Neural progenitor cell (in vitro differentiated cells): ENCODE measurements at regions not wholly inside any gene's neighbourhood (a gene's known extent, or its start where the extent isn't known, plus 50 kb on each side); places are given as distances from the start of the nearest gene placed in this dataset.

Source experiments
- DNase-seq: peaks from one replicate; pipeline ENCODE4 v3.0.0-alpha.2; 2016; ENCODE audit warnings: low spot score
- H2AFZ ChIP-seq: fragments of 200-600 bp; sonication (generic); replicated peaks from 2 replicates; pipeline ENCODE4 v1.6.1; 2016; ENCODE audit warnings: antibody characterized with exemption
- H3F3A ChIP-seq: fragments of 200-600 bp; sonication (generic); 2 replicates; pipeline ENCODE4 v1.6.1; 2016; ENCODE audit warnings: antibody characterized with exemption, low read depth
- H3K27ac ChIP-seq: fragments of 200-600 bp; sonication (generic); 2 replicates; pipeline ENCODE4 v1.5.1; 2016; ENCODE audit warnings: mild to moderate bottlenecking
- H3K27me3 ChIP-seq: fragments of 200-600 bp; sonication (generic); 2 replicates; pipeline ENCODE4 v1.6.1; 2016; ENCODE audit warnings: mild to moderate bottlenecking, moderate library complexity
- H3K36me3 ChIP-seq: fragments of 200-600 bp; sonication (generic); 2 replicates; pipeline ENCODE4 v1.5.1; 2016
- H3K4me1 ChIP-seq: fragments of 200-600 bp; sonication (generic); 2 replicates; pipeline ENCODE4 v1.6.1; 2016; ENCODE audit warnings: mixed run types
- H3K4me2 ChIP-seq: fragments of 200-600 bp; sonication (generic); 2 replicates; pipeline ENCODE4 v1.6.1; 2016
- H3K4me3 ChIP-seq: fragments of 200-600 bp; sonication (generic); 2 replicates; pipeline ENCODE4 v1.5.1; 2016
- H3K79me2 ChIP-seq: fragments of 200-600 bp; sonication (generic); 2 replicates; pipeline ENCODE4 v1.6.1; 2016; ENCODE audit warnings: low read depth
- H3K9ac ChIP-seq: fragments of 200-600 bp; sonication (generic); 2 replicates; pipeline ENCODE4 v1.6.1; 2016
- H3K9me3 ChIP-seq: fragments of 200-600 bp; sonication (generic); 2 replicates; pipeline ENCODE4 v1.5.1; 2016; ENCODE audit warnings: low read depth
- H4K20me1 ChIP-seq: fragments of 200-600 bp; sonication (generic); 2 replicates; pipeline ENCODE4 v1.6.1; 2016; ENCODE audit warnings: low read depth
- H3K27ac Mint-ChIP-seq: 3 replicates; pipeline ENCODE4 v1.8.0; 2021; ENCODE audit warnings: mixed read lengths
- H3K27me3 Mint-ChIP-seq: 2 replicates; pipeline ENCODE4 v1.8.0; 2022; ENCODE audit warnings: low read depth, mild to moderate bottlenecking, inconsistent platforms, moderate library complexity, mixed read lengths; ENCODE audit not compliant: insufficient read depth
- H3K36me3 Mint-ChIP-seq: 3 replicates; pipeline ENCODE4 v1.8.0; 2021; ENCODE audit warnings: mixed read lengths
- H3K4me1 Mint-ChIP-seq: 3 replicates; pipeline ENCODE4 v1.8.0; 2021; ENCODE audit warnings: mixed read lengths
- H3K4me3 Mint-ChIP-seq: 3 replicates; pipeline ENCODE4 v1.8.0; 2021; ENCODE audit warnings: mild to moderate bottlenecking, moderate library complexity, mixed read lengths
- H3K9me3 Mint-ChIP-seq: 3 replicates; pipeline ENCODE4 v1.8.0; 2020; ENCODE audit warnings: mixed read lengths
- CTCF ChIP-seq: fragments of 200-600 bp; sonication (generic); IDR thresholded peaks from 2 replicates; pipeline ENCODE4 v1.5.1; 2017; ENCODE audit warnings: antibody characterized with exemption, mild to moderate bottlenecking
- EZH2 ChIP-seq: fragments of 200-600 bp; sonication (generic); IDR thresholded peaks from 2 replicates; pipeline ENCODE4 v1.6.1; 2017; ENCODE audit warnings: antibody characterized with exemption, mild to moderate bottlenecking, moderate library complexity
- EZH2phosphoT487 ChIP-seq: fragments of 200-600 bp; sonication (generic); IDR thresholded peaks from 2 replicates; pipeline ENCODE4 v1.6.1; 2017; ENCODE audit warnings: antibody characterized with exemption

DNA sequence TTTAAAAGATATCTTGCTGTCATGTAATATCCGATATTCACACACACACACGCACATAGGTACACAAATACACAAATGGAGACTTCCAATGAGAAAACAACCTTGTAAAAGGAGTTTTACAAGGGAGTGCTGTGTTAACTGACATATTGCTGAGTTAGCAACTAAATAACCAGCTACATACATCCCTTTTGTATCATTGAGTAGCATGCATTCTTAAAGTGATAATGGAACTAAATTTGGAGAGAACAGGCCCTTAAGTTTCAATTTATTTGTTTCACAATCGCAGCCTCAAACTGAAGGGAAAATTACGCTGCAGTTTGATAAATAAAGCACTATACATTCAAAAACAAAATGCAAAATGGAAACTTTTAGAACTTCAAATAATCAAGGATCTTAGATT lies 1046.0 kb upstream of the NR2F2 start:
- Mint-ChIP-seq H3K4me3 (no peak overlapping the region), H3K27ac (peak overlapping the region; percentile 67), H3K9me3 (no peaks in the 10 kb centered on the region), H3K4me1 (peaks cover 63% of the 10 kb centered on the region), H3K27me3 (peaks cover 2% of the 10 kb centered on the region), H3K36me3 (no peaks in the 10 kb centered on the region)
- H3K9ac ChIP-seq: no peak overlapping the region
- H3F3A ChIP-seq: peaks cover 55% of the 10 kb centered on the region
- H3K4me2 ChIP-seq: peak overlapping the region; percentile 72
- no peak overlapping the region for H2AFZ ChIP-seq
- H3K27ac ChIP-seq: peak overlapping the region; percentile 99
- TF ChIP-seq CTCF (no peak), EZH2phosphoT487 (no peak), EZH2 (no peak)
- H3K9me3 ChIP-seq: no peaks in the 10 kb centered on the region
- no peaks in the 10 kb centered on the region for H3K27me3 ChIP-seq
- peaks cover under 1% of the 10 kb centered on the region for H3K79me2 ChIP-seq
- DNase-seq: no peak
- H3K4me3 ChIP-seq: peak overlapping the region; percentile 4
- peaks cover 56% of the 10 kb centered on the region for H3K4me1 ChIP-seq
- no peaks in the 10 kb centered on the region for H4K20me1 ChIP-seq
- no peaks in the 10 kb centered on the region for H3K36me3 ChIP-seq

- H3K27ac Mint-ChIP-seq: peak overlapping the region; percentile 67
- Histone ChIP-seq H3K9me3 (no peaks in the 10 kb centered on the region), H3K36me3 (no peaks in the 10 kb centered on the region), H3K79me2 (peaks cover 4% of the 10 kb centered on the region), H3K27ac (peak overlapping the region; percentile 99), H3K4me1 (peaks cover 61% of the 10 kb centered on the region), H3K4me3 (peak overlapping the region; percentile 4), H2AFZ (no peak overlapping the region), H3F3A (peaks cover 60% of the 10 kb centered on the region), H3K27me3 (no peaks in the 10 kb centered on the region), H4K20me1 (no peaks in the 10 kb centered on the region), H3K4me2 (peak overlapping the region; percentile 72), H3K9ac (no peak overlapping the region)
- no peaks in the 10 kb centered on the region for H3K9me3 Mint-ChIP-seq
- H3K36me3 Mint-ChIP-seq: no peaks in the 10 kb centered on the region
- peak; percentile 73 for DNase-seq
- TF ChIP-seq CTCF (peak; percentile 59), EZH2 (no peak), EZH2phosphoT487 (no peak)
- peak overlapping the region; percentile 39 for H3K4me3 Mint-ChIP-seq
- H3K4me1 Mint-ChIP-seq: peaks cover 68% of the 10 kb centered on the region
- H3K27me3 Mint-ChIP-seq: peaks cover 2% of the 10 kb centered on the region
Measured at GRCh38 chr15:95284933-95285421, 1045.5 kb upstream of the NR2F2 start.

DNA sequence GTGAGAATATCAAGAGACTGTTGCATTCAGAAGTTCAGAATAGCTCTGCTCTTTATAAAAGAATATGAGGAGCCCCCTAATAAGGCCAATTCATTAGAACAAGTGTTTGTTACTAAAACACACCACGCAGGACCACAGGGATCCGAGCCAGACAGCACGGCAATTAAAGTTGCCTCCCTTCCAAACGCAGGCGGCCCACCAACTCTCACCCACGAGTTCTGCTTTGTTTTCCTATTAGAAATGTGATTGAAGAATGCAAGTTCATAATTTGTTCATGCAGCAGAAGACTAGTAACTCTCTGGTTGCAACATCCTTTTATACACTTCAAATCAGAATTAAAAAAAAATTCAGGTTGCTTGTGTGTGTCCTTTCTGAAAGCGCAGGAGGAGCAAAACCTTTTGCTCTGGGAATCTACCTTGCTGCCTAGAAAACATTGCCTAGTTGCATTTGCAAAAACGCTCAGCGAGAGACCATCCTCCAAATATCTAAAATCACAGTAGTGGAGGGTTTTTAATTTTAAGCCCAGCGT lies 1044.1 kb upstream of the NR2F2 start:
- Mint-ChIP-seq H3K9me3 (no peaks in the 10 kb centered on the region), H3K36me3 (no peaks in the 10 kb centered on the region), H3K27me3 (peaks cover 2% of the 10 kb centered on the region), H3K27ac (peak overlapping the region; percentile 99), H3K4me3 (peak overlapping the region; percentile 83), H3K4me1 (peaks cover 83% of the 10 kb centered on the region)
- peak; percentile 18 for DNase-seq
- Histone ChIP-seq H3K27ac (peak overlapping the region; percentile 99), H3K36me3 (no peaks in the 10 kb centered on the region), H3K27me3 (no peaks in the 10 kb centered on the region), H3K4me3 (peak overlapping the region; percentile 30), H4K20me1 (no peaks in the 10 kb centered on the region), H2AFZ (no peak overlapping the region), H3K9me3 (no peaks in the 10 kb centered on the region), H3K9ac (no peak overlapping the region), H3K4me1 (peaks cover 75% of the 10 kb centered on the region), H3K4me2 (peak overlapping the region; percentile 72), H3K79me2 (peaks cover 4% of the 10 kb centered on the region), H3F3A (peaks cover 62% of the 10 kb centered on the region)
- TF ChIP-seq EZH2phosphoT487: no peak
- TF ChIP-seq EZH2: no peak
- TF ChIP-seq CTCF: no peak
